ENCODE measurements at regions not wholly inside any gene's neighbourhood (a gene's known extent, or its start where the extent isn't known, plus 50 kb on each side); places are given as distances from the start of the nearest gene placed in this dataset.
A peak's percentile ranks its signal among the peaks of the same experiment; 100 is the strongest.
"Not testable (repeated sequence)": the region's sequence is repeated elsewhere in the genome, so short reads cannot be mapped to it uniquely, and the experiment has no call there.

- DNase-seq: no peak
Measured at GRCh38 chr21:24714646-24715200, 892.6 kb downstream of the MRPL39 start.

GRCh38 chr21:24705201-24705600, 902.1 kb downstream of the MRPL39 start:
- no peak for DNase-seq

GRCh38 chr21:24693779-24694178, 913.5 kb downstream of the MRPL39 start:
- DNase-seq: peak; percentile 34

- DNase-seq: no peak
Measured at GRCh38 chr21:24681456-24681855, 925.8 kb downstream of the MRPL39 start.

GRCh38 chr21:24671901-24672300, 935.4 kb downstream of the MRPL39 start:
- no peak for DNase-seq

- DNase-seq: no peak
Measured at GRCh38 chr21:24658926-24659325, 948.4 kb downstream of the MRPL39 start.

- DNase-seq: peak; percentile 37
Measured at GRCh38 chr21:24658026-24658425, 949.3 kb downstream of the MRPL39 start.

- DNase-seq: no peak
Measured at GRCh38 chr21:24649691-24650090, 957.6 kb downstream of the MRPL39 start.

- peak; percentile 11 for DNase-seq
Measured at GRCh38 chr21:24636696-24637095, 970.6 kb downstream of the MRPL39 start.

GRCh38 chr21:24634749-24635148, 972.5 kb downstream of the MRPL39 start:
- no peak for DNase-seq

- no peak for DNase-seq
Measured at GRCh38 chr21:24628536-24628935, 978.7 kb downstream of the MRPL39 start.

GRCh38 chr21:24628046-24628445, 979.2 kb downstream of the MRPL39 start:
- no peak for DNase-seq

GRCh38 chr21:24617819-24618218, 989.5 kb downstream of the MRPL39 start:
- no peak for DNase-seq

- DNase-seq: peak; percentile 34
Measured at GRCh38 chr21:24594082-24594481, 1013.2 kb downstream of the MRPL39 start.

- DNase-seq: peak; percentile 85
Measured at GRCh38 chr21:24590261-24590660, 1017.0 kb downstream of the MRPL39 start.

GRCh38 chr21:24583473-24583872, 1023.8 kb downstream of the MRPL39 start:
- DNase-seq: peak; percentile 21

- no peak for DNase-seq
Measured at GRCh38 chr21:24577301-24577700, 1030.0 kb downstream of the MRPL39 start.

- DNase-seq: peak; percentile 82
Measured at GRCh38 chr21:24561291-24561690, 1046.0 kb downstream of the MRPL39 start.

GRCh38 chr21:24552491-24552890, 1054.8 kb downstream of the MRPL39 start:
- DNase-seq: no peak

- no peak for DNase-seq
Measured at GRCh38 chr21:24545807-24546361, 1061.4 kb downstream of the MRPL39 start.

GRCh38 chr21:24514081-24514733, 1093.1 kb downstream of the MRPL39 start:
- DNase-seq: peak; percentile 77

- DNase-seq: peak; percentile 14
Measured at GRCh38 chr21:24509131-24509530, 1098.2 kb downstream of the MRPL39 start.

GRCh38 chr21:24486973-24487372, 1120.3 kb downstream of the MRPL39 start:
- DNase-seq: no peak

GRCh38 chr21:24483361-24483760, 1123.9 kb downstream of the MRPL39 start:
- not testable (repeated sequence) for DNase-seq

- no peak for DNase-seq
Measured at GRCh38 chr21:24470852-24471251, 1136.4 kb downstream of the MRPL39 start.

Measured in NCI-H69 (cell line).